C4-2B (cell line): ENCODE measurements at regions not wholly inside any gene's neighbourhood (a gene's known extent, or its start where the extent isn't known, plus 50 kb on each side); places are given as distances from the start of the nearest gene placed in this dataset.

Source experiments
- CTCF ChIP-seq: fragments of 450-650 bp; conservative IDR thresholded peaks from 2 replicates; pipeline ENCODE4 v1.5.1; 2017; ENCODE audit warnings: mild to moderate bottlenecking
- ZFX ChIP-seq: fragments of 450-650 bp; IDR thresholded peaks from 2 replicates; pipeline ENCODE4 v1.6.1; 2017

- TF ChIP-seq CTCF (no peak), ZFX (no peak)
Measured at GRCh38 chr12:89889062-89889461, 180.4 kb upstream of the ATP2B1 start.
